ENCODE measurements at regions not wholly inside any gene's neighbourhood (a gene's known extent, or its start where the extent isn't known, plus 50 kb on each side); places are given as distances from the start of the nearest gene placed in this dataset.

DNA sequence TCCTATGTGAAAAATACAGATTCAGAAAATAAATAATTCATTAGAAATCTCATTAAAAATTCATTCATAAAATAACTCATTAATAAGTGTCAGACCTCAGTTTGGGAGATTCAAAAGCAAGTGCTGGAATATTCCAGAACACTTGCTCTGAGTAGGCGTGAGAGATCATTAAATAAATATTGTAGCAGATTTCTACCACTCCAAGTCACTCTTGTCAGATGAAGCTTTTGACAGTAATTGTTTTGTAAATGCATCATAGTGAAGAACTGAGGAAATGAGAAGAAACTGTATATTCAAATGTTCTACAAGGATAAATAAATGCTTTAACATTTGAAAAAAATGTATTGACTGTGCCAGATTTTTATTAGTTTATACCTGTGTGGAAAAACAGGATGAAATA lies 1228.1 kb downstream of the SLITRK1 start:
- H3K4me3 ChIP-seq (ENCODE audit: low read length): no peak overlapping the region
- TF ChIP-seq, protein P1, sequence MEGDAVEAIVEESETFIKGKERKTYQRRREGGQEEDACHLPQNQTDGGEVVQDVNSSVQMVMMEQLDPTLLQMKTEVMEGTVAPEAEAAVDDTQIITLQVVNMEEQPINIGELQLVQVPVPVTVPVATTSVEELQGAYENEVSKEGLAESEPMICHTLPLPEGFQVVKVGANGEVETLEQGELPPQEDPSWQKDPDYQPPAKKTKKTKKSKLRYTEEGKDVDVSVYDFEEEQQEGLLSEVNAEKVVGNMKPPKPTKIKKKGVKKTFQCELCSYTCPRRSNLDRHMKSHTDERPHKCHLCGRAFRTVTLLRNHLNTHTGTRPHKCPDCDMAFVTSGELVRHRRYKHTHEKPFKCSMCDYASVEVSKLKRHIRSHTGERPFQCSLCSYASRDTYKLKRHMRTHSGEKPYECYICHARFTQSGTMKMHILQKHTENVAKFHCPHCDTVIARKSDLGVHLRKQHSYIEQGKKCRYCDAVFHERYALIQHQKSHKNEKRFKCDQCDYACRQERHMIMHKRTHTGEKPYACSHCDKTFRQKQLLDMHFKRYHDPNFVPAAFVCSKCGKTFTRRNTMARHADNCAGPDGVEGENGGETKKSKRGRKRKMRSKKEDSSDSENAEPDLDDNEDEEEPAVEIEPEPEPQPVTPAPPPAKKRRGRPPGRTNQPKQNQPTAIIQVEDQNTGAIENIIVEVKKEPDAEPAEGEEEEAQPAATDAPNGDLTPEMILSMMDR (conservative IDR thresholded peaks at IDR 0.05; ENCODE audit: low read length): no peak
- no peak for DNase-seq (ENCODE audit: low read depth)

DNA sequence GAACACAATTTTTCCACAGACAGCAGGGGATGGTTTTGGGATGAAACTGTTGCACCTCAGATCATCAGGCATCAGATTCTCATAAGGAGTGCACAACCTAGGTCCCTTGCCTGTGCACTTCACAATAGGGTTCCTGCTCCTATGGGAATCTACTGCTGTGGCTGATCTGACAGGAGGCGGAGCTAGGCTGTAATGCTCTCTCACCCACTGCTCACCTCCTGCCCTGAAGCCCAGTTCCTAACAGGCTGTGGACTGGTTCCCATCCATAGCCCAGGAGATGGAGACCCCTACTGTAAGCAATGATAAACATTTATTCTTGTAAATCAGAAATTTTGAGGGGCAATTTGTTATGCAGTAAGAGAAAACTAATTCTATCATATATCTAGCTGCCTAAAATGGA lies 1234.7 kb downstream of the SLITRK1 start:
- DNase-seq (ENCODE audit: low read depth): no peak
- TF ChIP-seq, protein P1 (conservative IDR thresholded peaks at IDR 0.05; ENCODE audit: low read length): no peak
- no peak overlapping the region for H3K4me3 ChIP-seq (ENCODE audit: low read length)

DNA sequence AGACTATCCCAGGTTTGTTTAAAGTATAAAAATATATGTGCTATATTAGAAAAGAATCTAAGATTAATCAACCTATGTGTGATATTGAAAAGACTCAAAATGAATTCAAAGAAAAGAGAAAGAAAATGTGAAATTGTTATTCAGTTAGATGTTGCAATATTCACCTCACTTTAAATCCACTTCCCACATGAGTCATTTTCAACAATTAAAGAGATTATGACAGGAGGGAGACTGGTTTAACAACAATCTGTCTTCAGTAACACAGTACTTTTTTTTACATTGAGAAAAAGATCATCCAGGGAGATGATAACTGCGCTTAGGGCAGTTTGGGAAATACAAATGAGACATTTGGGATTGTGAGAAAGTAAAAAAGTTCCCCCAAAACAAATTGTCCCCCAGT lies 1246.2 kb downstream of the SLITRK1 start:
- DNase-seq (ENCODE audit: low read depth): no peak
- TF ChIP-seq, protein P1 (conservative IDR thresholded peaks at IDR 0.05; ENCODE audit: low read length): no peak
- no peak overlapping the region for H3K4me3 ChIP-seq (ENCODE audit: low read length)

DNA sequence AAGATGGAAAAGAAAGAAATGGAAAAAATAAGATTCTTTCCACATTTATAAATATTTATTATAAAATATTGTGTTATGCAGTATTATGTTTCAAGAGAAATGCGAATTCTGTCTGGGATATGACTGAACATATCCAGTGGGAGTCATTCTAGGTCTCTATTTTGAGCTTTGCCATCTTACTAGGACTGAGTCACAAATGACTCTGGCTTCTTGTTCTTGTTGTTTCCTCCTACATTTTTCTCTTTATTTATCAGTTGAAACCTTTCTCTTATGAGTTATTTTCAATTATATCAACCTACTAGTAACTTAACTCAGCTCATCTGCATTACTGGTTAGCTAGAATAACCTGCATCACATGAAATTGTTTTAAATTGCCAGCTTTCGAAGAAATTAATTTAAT lies 1247.3 kb downstream of the SLITRK1 start:
- no peak for DNase-seq (ENCODE audit: low read depth)

DNA sequence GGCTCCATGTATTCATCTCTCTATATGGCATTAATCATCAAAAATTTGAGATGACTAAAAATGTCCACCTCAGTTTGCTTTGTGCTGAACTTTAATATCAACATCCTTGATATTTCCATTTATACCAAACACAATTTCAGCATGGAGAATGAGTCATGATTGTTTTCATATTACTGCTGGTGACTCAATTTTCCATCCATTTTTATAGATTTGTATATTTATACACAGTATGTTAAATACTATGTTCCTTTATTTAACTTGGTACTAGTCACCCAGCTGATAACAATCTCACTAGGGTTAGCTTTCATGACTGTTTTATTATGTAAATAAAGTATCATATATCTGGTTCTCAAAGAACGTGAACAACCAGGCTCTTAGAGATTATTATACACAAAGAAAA lies 1255.1 kb downstream of the SLITRK1 start:
- no peak overlapping the region for H3K4me3 ChIP-seq (ENCODE audit: low read length)
- no peak for DNase-seq (ENCODE audit: low read depth)
- TF ChIP-seq, protein P1 (conservative IDR thresholded peaks at IDR 0.05; ENCODE audit: low read length): no peak

More for the DNA sequence above, 1247.3 kb downstream of the SLITRK1 start:
- TF ChIP-seq, protein P1 (conservative IDR thresholded peaks at IDR 0.05; ENCODE audit: low read length): no peak
- H3K4me3 ChIP-seq (ENCODE audit: low read length): no peak overlapping the region

DNA sequence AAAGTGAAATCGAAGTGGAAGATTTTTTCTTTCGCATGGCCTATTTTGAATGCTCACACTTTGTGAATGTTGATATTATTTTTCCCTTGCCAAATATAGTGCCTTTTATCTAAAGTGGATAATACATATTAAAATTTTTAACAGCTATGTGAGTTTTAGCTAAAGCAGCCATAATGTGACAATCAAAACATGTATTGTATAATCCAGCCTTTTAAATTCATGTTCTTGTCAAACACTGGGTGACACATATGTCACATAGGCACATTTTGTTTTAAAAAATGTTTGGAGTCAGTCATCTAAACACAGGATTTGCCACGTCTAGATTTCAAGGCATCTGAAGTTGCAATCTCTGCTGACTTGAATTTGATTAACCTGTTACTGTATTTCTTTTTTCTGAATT lies 1256.6 kb downstream of the SLITRK1 start:
- TF ChIP-seq, protein P1 (conservative IDR thresholded peaks at IDR 0.05; ENCODE audit: low read length): no peak
- no peak overlapping the region for H3K4me3 ChIP-seq (ENCODE audit: low read length)
- no peak for DNase-seq (ENCODE audit: low read depth)

DNA sequence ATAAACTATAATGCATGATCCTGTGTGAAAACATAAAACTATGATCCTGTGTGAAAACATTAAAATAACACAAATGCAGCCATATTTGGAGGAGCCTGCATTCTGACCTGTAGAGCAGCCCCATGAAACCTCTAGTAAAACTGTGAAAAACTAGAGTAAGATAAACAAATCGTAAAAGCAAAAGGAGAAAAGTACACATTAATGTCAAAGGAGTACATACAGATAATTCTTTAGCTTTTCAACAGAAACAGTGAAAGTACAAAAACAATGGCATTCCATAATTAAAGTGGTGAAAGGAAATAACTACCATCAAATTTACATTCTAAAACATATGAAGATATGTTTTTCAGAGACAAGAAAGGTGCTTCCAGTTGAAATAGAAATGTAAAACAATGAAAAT lies 1267.2 kb downstream of the SLITRK1 start:
- no peak overlapping the region for H3K4me3 ChIP-seq (ENCODE audit: low read length)
- TF ChIP-seq, protein P1 (conservative IDR thresholded peaks at IDR 0.05; ENCODE audit: low read length): no peak
- DNase-seq (ENCODE audit: low read depth): no peak

All from AG10803 (cell line).